H1 (cell line): ENCODE measurements at regions not wholly inside any gene's neighbourhood (a gene's known extent, or its start where the extent isn't known, plus 50 kb on each side); places are given as distances from the start of the nearest gene placed in this dataset.

Experiments
- CTCF ChIA-PET: fragments of 300-600 bp; sonication (Branson Sonifier 250); formaldehyde crosslinking; loops from one replicate; lab custom pipeline; 2021; ENCODE audit not compliant: partially characterized antibody; lab: Charles Lee
- POLR2A ChIA-PET: fragments of 300-600 bp; sonication (Branson Sonifier 250); formaldehyde crosslinking; loops from one replicate; lab custom pipeline; 2021; ENCODE audit warnings: inconsistent platforms; ENCODE audit not compliant: partially characterized antibody; lab: Charles Lee
- DNase-seq, 2 experiments: peaks; one replicate each; pipeline versions ENCODE4 v3.0.0 to v3.0.0-alpha.2; 2010 to 2022; ENCODE audit warnings: low spot score in 2 of 2, low read depth in 1 of 2, mixed read lengths in 1 of 2
- FAIRE-seq: peaks from 2 replicates; lab custom pipeline; 2011; peaks lifted over from hg19 to GRCh38; lab: Jason Lieb, UNC
- H2AFZ ChIP-seq: 2 replicates; pipeline ENCODE4 v1.8.1; 2012; ENCODE audit warnings: low read length, inconsistent platforms
- H2AK5ac ChIP-seq: 2 replicates; pipeline ENCODE4 v1.6.1; 2013; ENCODE audit warnings: low read depth, low read length
- H2BK120ac ChIP-seq: replicated peaks from 2 replicates; pipeline ENCODE3; 2013; ENCODE audit warnings: low read depth, low read length, inconsistent platforms
- H2BK12ac ChIP-seq: 2 replicates; pipeline ENCODE4 v1.6.1; 2013; ENCODE audit warnings: low read depth, low read length
- H2BK15ac ChIP-seq: 2 replicates; pipeline ENCODE4 v1.6.1; 2013; ENCODE audit warnings: low read length
- H2BK20ac ChIP-seq: 2 replicates; pipeline ENCODE4 v1.6.1; 2013; ENCODE audit warnings: low read length
- H2BK5ac ChIP-seq: 2 replicates; pipeline ENCODE4 v1.6.1; 2013; ENCODE audit warnings: low read depth, low read length
- H3K14ac ChIP-seq: 2 replicates; pipeline ENCODE4 v1.6.1; 2013; ENCODE audit warnings: inconsistent platforms; ENCODE audit not compliant: insufficient read length
- H3K18ac ChIP-seq: 2 replicates; pipeline ENCODE4 v1.6.1; 2013; ENCODE audit warnings: low read length; ENCODE audit errors: extremely low read depth
- H3K23ac ChIP-seq: 2 replicates; pipeline ENCODE4 v1.6.1; 2013; ENCODE audit warnings: inconsistent platforms; ENCODE audit not compliant: insufficient read length
- H3K23me2 ChIP-seq: 2 replicates; pipeline ENCODE4 v1.6.1; 2013; ENCODE audit warnings: low read depth, low read length
- H3K27ac ChIP-seq: 2 replicates; pipeline ENCODE4 v1.6.1; 2011; ENCODE audit warnings: low read depth, low read length, inconsistent platforms
- H3K27me3 ChIP-seq, 4 experiments: replicated peaks in 1 of 4; 1 replicate in 1 of 4; 2 replicates in 3 of 4; pipeline versions ENCODE4 v1.6.1 to v1.8.1; 2011 to 2013; ENCODE audit warnings: low read length in 3 of 4, mild to moderate bottlenecking in 3 of 4, inconsistent platforms in 2 of 4, mixed read lengths in 2 of 4, moderate library complexity in 1 of 4; ENCODE audit not compliant: control insufficient read depth in 3 of 4, insufficient read depth in 3 of 4; ENCODE audit errors: extremely low read depth in 1 of 4
- H3K36me3 ChIP-seq, 4 experiments: 2 replicates each; pipeline versions ENCODE4 v1.6.1 to v1.8.1; 2011 to 2013; ENCODE audit warnings: mild to moderate bottlenecking in 4 of 4, low read length in 3 of 4, moderate library complexity in 2 of 4, control low read depth in 1 of 4, inconsistent platforms in 1 of 4; ENCODE audit not compliant: insufficient read depth in 4 of 4, control insufficient read depth in 2 of 4
- H3K4ac ChIP-seq: replicated peaks from 2 replicates; pipeline ENCODE3; 2013; ENCODE audit warnings: low read length, low read depth, mixed read lengths, inconsistent platforms; ENCODE audit not compliant: insufficient read length
- H3K4me1 ChIP-seq, 4 experiments: replicated peaks in 1 of 4; 1 replicate in 1 of 4; 2 replicates in 3 of 4; pipeline versions ENCODE4 v1.6.1 to v1.8.1; 2011 to 2013; ENCODE audit warnings: low read length in 3 of 4, inconsistent platforms in 2 of 4, mixed read lengths in 1 of 4; ENCODE audit not compliant: insufficient read depth in 4 of 4, control insufficient read depth in 3 of 4
- H3K4me2 ChIP-seq, 2 experiments: 2 replicates each; pipeline versions ENCODE4 v1.6.1 to v1.8.1; 2011 to 2013; ENCODE audit warnings: low read depth in 2 of 2, low read length in 2 of 2, control low read depth in 1 of 2, inconsistent platforms in 1 of 2, mild to moderate bottlenecking in 1 of 2; ENCODE audit not compliant: insufficient read depth in 1 of 2
- H3K4me3 ChIP-seq, 4 experiments: fragments of 200-600, 300-600 bp in 1 of 4; sonication (generic), shearing (Covaris generic), sonication (Bioruptor Twin) in 1 of 4; 2 replicates each; pipeline versions ENCODE4 v1.5.1 to v1.8.1; 2011 to 2016; ENCODE audit warnings: low read length in 4 of 4, low read depth in 3 of 4, control low read depth in 2 of 4, inconsistent platforms in 2 of 4, mild to moderate bottlenecking in 2 of 4, mixed read lengths in 1 of 4, moderate library complexity in 1 of 4; ENCODE audit not compliant: insufficient read depth in 2 of 4; ENCODE audit errors: extremely low read depth in 1 of 4
- H3K56ac ChIP-seq: replicated peaks from 2 replicates; pipeline ENCODE3; 2013; ENCODE audit warnings: low read depth, mild to moderate bottlenecking, mixed read lengths, low read length, inconsistent platforms; ENCODE audit not compliant: insufficient read length
- H3K79me1 ChIP-seq: 2 replicates; pipeline ENCODE4 v1.6.1; 2013; ENCODE audit warnings: low read depth, low read length, control low read depth
- H3K79me2 ChIP-seq, 2 experiments: 2 replicates each; pipeline versions ENCODE4 v1.6.1 to v1.8.1; 2012 to 2013; ENCODE audit warnings: low read length in 2 of 2, mild to moderate bottlenecking in 2 of 2, inconsistent platforms in 1 of 2; ENCODE audit not compliant: insufficient read depth in 2 of 2, control insufficient read depth in 1 of 2
- H3K9ac ChIP-seq, 4 experiments: replicated peaks in 1 of 4; 1 replicate in 1 of 4; 2 replicates in 3 of 4; pipeline versions ENCODE4 v1.6.1 to v1.8.1; 2011 to 2013; ENCODE audit warnings: low read depth in 3 of 4, low read length in 3 of 4, control low read depth in 2 of 4, mild to moderate bottlenecking in 2 of 4, moderate library complexity in 2 of 4, inconsistent platforms in 1 of 4; ENCODE audit errors: extremely low read depth in 1 of 4
- H3K9me3 ChIP-seq, 2 experiments: 2 replicates each; pipeline versions ENCODE4 v1.6.1 to v1.8.1; 2012 to 2013; ENCODE audit warnings: mild to moderate bottlenecking in 2 of 2, moderate library complexity in 2 of 2, control low read depth in 1 of 2, inconsistent platforms in 1 of 2, low read depth in 1 of 2, low read length in 1 of 2, mixed read lengths in 1 of 2; ENCODE audit not compliant: insufficient read depth in 2 of 2
- H4K20me1 ChIP-seq, 2 experiments: replicated peaks in 1 of 2; 2 replicates each; pipeline versions ENCODE3 to v1.8.1; 2011 to 2013; ENCODE audit warnings: inconsistent platforms in 2 of 2, low read length in 2 of 2, mild to moderate bottlenecking in 1 of 2; ENCODE audit not compliant: insufficient read depth in 2 of 2, control insufficient read depth in 1 of 2
- H4K5ac ChIP-seq: 2 replicates; pipeline ENCODE4 v1.6.1; 2013; ENCODE audit warnings: low read length, low read depth, mixed read lengths, inconsistent platforms; ENCODE audit not compliant: insufficient read length
- H4K8ac ChIP-seq: 2 replicates; pipeline ENCODE4 v1.8.0; 2013; ENCODE audit warnings: mild to moderate bottlenecking, moderate library complexity, low read length, inconsistent platforms; ENCODE audit not compliant: insufficient read depth; ENCODE audit errors: extremely low read depth
- H4K91ac ChIP-seq: replicated peaks from 2 replicates; pipeline ENCODE3; 2013; ENCODE audit warnings: low read length, mixed read lengths, inconsistent platforms; ENCODE audit not compliant: insufficient read length
- NRF1 ChIP-seq: IDR thresholded peaks from 2 replicates; pipeline ENCODE4 v1.6.1; 2011; ENCODE audit warnings: mild to moderate bottlenecking, low read depth, low read length, improper control_type of control experiment
- POU5F1 ChIP-seq: IDR thresholded peaks from 2 replicates; pipeline ENCODE4 v1.6.1; 2011; ENCODE audit warnings: low read depth, mild to moderate bottlenecking, low read length, moderate library complexity
- SIX5 ChIP-seq: IDR thresholded peaks from 2 replicates; pipeline ENCODE4 v1.6.1; 2011; ENCODE audit warnings: mild to moderate bottlenecking, low read depth, low read length
- WGBS, 2 experiments: shearing (Covaris generic) in 1 of 2; methylation state at CpG; one replicate each; pipeline versions ENCODE4 v1.1.6 to v1.1.7; 2013 to 2015; ENCODE audit warnings: low lambda C conversion rate in 2 of 2, mixed read lengths in 2 of 2, inconsistent platforms in 1 of 2, low coverage in 1 of 2, missing lambda C conversion rate in 1 of 2; ENCODE audit not compliant: insufficient replicate concordance in 2 of 2, insufficient coverage in 1 of 2, insufficient read length in 1 of 2; ENCODE audit errors: extremely low coverage in 1 of 2, missing lambda C conversion rate in 1 of 2; 5-methylcytosine and 5-hydroxymethylcytosine counted together
- TF ChIP-seq, protein P1 (sequence below), 3 experiments: IDR thresholded peaks; 1 replicate in 2 of 3; 2 replicates in 1 of 3; pipeline versions ENCODE4 v1.5.1 to v1.6.1; 2011; ENCODE audit warnings: low read length in 3 of 3, mild to moderate bottlenecking in 3 of 3, inconsistent platforms in 2 of 3, low read depth in 1 of 3, moderate library complexity in 1 of 3; ENCODE audit not compliant: insufficient read depth in 1 of 3; ENCODE audit errors: control extremely low read depth in 1 of 3

DNA sequence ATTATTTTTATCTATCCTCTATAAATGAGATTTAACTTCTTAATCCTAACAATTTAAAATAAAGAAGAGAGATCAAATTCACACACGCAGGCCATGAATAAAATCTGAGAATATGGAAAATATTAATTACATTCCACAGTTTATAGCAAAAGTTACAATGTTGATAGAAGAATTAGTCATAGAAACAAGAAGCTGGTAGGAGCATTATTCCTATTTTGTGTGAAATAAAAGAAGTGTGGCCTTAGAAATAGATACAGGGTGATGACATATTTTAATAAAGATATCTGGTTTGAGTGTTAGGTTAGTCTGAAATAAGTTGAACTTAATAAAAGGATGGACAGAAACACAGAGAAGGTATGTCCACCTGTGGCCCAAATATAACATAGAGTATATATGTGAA lies 790.4 kb upstream of the NUDT12 start:
- Histone ChIP-seq H3K27me3 (no peaks in the 10 kb centered on the region), H2BK5ac (no peak overlapping the region), H4K8ac (no peak overlapping the region), H3K4me1 (peaks cover 0 to 2% (median 0%) of the 10 kb centered on the region in 4 experiments; a peak in 1 of 7 replicates), H3K23me2 (no peaks in the 10 kb centered on the region), H3K36me3 (no peaks in the 10 kb centered on the region), H4K5ac (no peak overlapping the region), H3K4ac (no peak overlapping the region), H3K79me1 (no peaks in the 10 kb centered on the region), H3K56ac (no peak overlapping the region), H3K23ac (no peak overlapping the region), H2AK5ac (no peak overlapping the region), H3K79me2 (no peaks in the 10 kb centered on the region), H3K9me3 (no peaks in the 10 kb centered on the region), H3K14ac (no peak overlapping the region), H2AFZ (no peak overlapping the region), H4K20me1 (no peaks in the 10 kb centered on the region), H4K91ac (no peak overlapping the region), H3K18ac (no peak overlapping the region), H3K9ac (no peak overlapping the region), H2BK120ac (no peak overlapping the region), H3K4me2 (no peak overlapping the region), H2BK20ac (no peak overlapping the region), H2BK15ac (no peak overlapping the region), H2BK12ac (no peak overlapping the region), H3K4me3 (no peak overlapping the region), H3K27ac (no peak overlapping the region)
- POLR2A ChIA-PET = no interaction called here
- FAIRE-seq (no peak), DNase-seq (no peak)
- WGBS, 2 experiments = 96% methylated on average over 1 of the region's 1 CpG; no CpG with 5 or more reads in 1 of the 2 experiments
- CTCF ChIA-PET = no interaction called here
- TF ChIP-seq, protein P1, sequence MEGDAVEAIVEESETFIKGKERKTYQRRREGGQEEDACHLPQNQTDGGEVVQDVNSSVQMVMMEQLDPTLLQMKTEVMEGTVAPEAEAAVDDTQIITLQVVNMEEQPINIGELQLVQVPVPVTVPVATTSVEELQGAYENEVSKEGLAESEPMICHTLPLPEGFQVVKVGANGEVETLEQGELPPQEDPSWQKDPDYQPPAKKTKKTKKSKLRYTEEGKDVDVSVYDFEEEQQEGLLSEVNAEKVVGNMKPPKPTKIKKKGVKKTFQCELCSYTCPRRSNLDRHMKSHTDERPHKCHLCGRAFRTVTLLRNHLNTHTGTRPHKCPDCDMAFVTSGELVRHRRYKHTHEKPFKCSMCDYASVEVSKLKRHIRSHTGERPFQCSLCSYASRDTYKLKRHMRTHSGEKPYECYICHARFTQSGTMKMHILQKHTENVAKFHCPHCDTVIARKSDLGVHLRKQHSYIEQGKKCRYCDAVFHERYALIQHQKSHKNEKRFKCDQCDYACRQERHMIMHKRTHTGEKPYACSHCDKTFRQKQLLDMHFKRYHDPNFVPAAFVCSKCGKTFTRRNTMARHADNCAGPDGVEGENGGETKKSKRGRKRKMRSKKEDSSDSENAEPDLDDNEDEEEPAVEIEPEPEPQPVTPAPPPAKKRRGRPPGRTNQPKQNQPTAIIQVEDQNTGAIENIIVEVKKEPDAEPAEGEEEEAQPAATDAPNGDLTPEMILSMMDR (IDR thresholded peaks at IDR 0.05; ENCODE audit: control extremely low read depth in 1 of 3, insufficient read depth in 1 of 3, low read depth in 1 of 3, low read length in 3 of 3) = no peak
- TF ChIP-seq SIX5 (no peak), POU5F1 (no peak), NRF1 (no peak)
